OCI-LY1 (cell line): ENCODE measurements at regions not wholly inside any gene's neighbourhood (a gene's known extent, or its start where the extent isn't known, plus 50 kb on each side); places are given as distances from the start of the nearest gene placed in this dataset.

Source experiments
- H2AFZ ChIP-seq: fragments of 200-600 bp; sonication (generic), shearing (Covaris generic); 2 replicates; pipeline ENCODE4 v1.6.0; 2014; ENCODE audit warnings: antibody characterized with exemption, mild to moderate bottlenecking, low read length
- H3F3A ChIP-seq: fragments of 200-600 bp; sonication (generic), shearing (Covaris generic); 2 replicates; pipeline ENCODE4 v1.6.0; 2014; ENCODE audit warnings: mild to moderate bottlenecking, antibody characterized with exemption, low read length, moderate library complexity; ENCODE audit not compliant: insufficient read depth
- H3K27ac ChIP-seq: fragments of 200-600 bp; sonication (generic); 2 replicates; pipeline ENCODE4 v1.5.1; 2014; ENCODE audit warnings: low read length, mixed run types, mild to moderate bottlenecking, low read depth; ENCODE audit not compliant: poor library complexity, severe bottlenecking
- H3K27me3 ChIP-seq: fragments of 200-600 bp; sonication (generic); 2 replicates; pipeline ENCODE4 v1.6.0; 2014; ENCODE audit warnings: antibody characterized with exemption, mild to moderate bottlenecking, low read length, moderate library complexity; ENCODE audit not compliant: insufficient read depth
- H3K36me3 ChIP-seq: fragments of 200-600 bp; sonication (generic); 2 replicates; pipeline ENCODE4 v1.6.1; 2014; ENCODE audit warnings: mild to moderate bottlenecking, antibody characterized with exemption, low read length, moderate library complexity, mixed read lengths; ENCODE audit not compliant: insufficient read depth
- H3K4me1 ChIP-seq: fragments of 200-600 bp; sonication (generic); 2 replicates; pipeline ENCODE4 v1.5.1; 2014; ENCODE audit warnings: mild to moderate bottlenecking, low read length, moderate library complexity; ENCODE audit not compliant: insufficient read depth, severe bottlenecking
- H3K4me2 ChIP-seq: fragments of 200-600 bp; sonication (generic), shearing (Covaris generic); 2 replicates; pipeline ENCODE4 v1.6.1; 2014; ENCODE audit warnings: low read length
- H3K4me3 ChIP-seq: fragments of 200-600 bp; sonication (generic); 2 replicates; pipeline ENCODE4 v1.5.1; 2014; ENCODE audit warnings: low read length, low read depth, mild to moderate bottlenecking, mixed read lengths; ENCODE audit not compliant: poor library complexity, severe bottlenecking
- H3K79me2 ChIP-seq: fragments of 200-600 bp; shearing (Covaris generic); 2 replicates; pipeline ENCODE4 v1.6.1; 2016; ENCODE audit warnings: mixed run types, low read length, mixed read lengths; ENCODE audit not compliant: insufficient read depth
- H3K9ac ChIP-seq: fragments of 200-600 bp; sonication (generic), shearing (Covaris generic); 2 replicates; pipeline ENCODE4 v1.6.1; 2014; ENCODE audit warnings: mild to moderate bottlenecking, low read length, mixed read lengths
- H3K9me2 ChIP-seq: fragments of 200-600 bp; sonication (generic), shearing (Covaris generic); 2 replicates; pipeline ENCODE4 v1.6.1; 2014; ENCODE audit warnings: low read depth, mild to moderate bottlenecking, low read length, mixed read lengths
- H3K9me3 ChIP-seq: fragments of 200-600 bp; shearing (Covaris generic); 2 replicates; pipeline ENCODE4 v1.6.1; 2014; ENCODE audit warnings: low read length, mixed read lengths
- H4K20me1 ChIP-seq: fragments of 200-600 bp; sonication (generic), shearing (Covaris generic); 2 replicates; pipeline ENCODE4 v1.6.0; 2016; ENCODE audit warnings: mild to moderate bottlenecking, low read length; ENCODE audit not compliant: insufficient read depth
- EZH2 ChIP-seq: fragments of 200-600 bp; sonication (generic), shearing (Covaris generic); IDR thresholded peaks from 2 replicates; pipeline ENCODE4 v1.8.0; 2017; ENCODE audit warnings: borderline replicate concordance, mixed run types, mild to moderate bottlenecking, antibody characterized with exemption, low read length, moderate library complexity, mixed read lengths
- TF ChIP-seq, protein P1 (sequence below): fragments of 200-600 bp; sonication (generic), shearing (Covaris generic); IDR thresholded peaks from 2 replicates; pipeline ENCODE4 v1.5.1; 2017; ENCODE audit warnings: mild to moderate bottlenecking, antibody characterized with exemption, low read length, moderate library complexity, mixed read lengths

DNA sequence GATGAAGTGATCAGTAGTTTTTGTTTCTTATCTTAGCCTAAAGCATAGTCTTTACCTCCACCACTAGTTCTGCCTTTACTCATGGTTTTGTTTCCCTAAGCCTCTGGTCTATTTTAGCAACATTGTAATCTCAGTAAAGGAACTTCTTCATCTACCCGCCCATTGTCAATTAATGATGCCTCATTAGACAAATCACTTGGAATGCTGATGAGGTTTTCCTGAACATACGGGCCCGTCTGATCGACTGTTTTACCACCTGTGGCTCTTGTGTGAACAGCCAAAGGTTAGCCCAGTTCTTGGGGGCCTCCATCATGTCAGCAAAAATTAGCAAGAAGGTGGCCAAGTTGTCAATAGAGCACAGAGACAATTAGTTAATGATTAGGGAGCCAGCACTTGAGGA lies 470.1 kb upstream of the ARRDC4 start:
- no peak overlapping the region for H2AFZ ChIP-seq
- H3F3A ChIP-seq: no peaks in the 10 kb centered on the region
- no peaks in the 10 kb centered on the region for H3K9me2 ChIP-seq
- H3K9ac ChIP-seq: no peak overlapping the region
- no peaks in the 10 kb centered on the region for H4K20me1 ChIP-seq
- no peaks in the 10 kb centered on the region for H3K36me3 ChIP-seq
- H3K9me3 ChIP-seq: no peaks in the 10 kb centered on the region
- H3K27me3 ChIP-seq: no peaks in the 10 kb centered on the region
- no peaks in the 10 kb centered on the region for H3K79me2 ChIP-seq
- no peaks in the 10 kb centered on the region for H3K4me1 ChIP-seq
- no peak overlapping the region for H3K27ac ChIP-seq
- no peak overlapping the region for H3K4me3 ChIP-seq
- H3K4me2 ChIP-seq: no peak overlapping the region
- TF ChIP-seq EZH2: no peak
- TF ChIP-seq, protein P1, sequence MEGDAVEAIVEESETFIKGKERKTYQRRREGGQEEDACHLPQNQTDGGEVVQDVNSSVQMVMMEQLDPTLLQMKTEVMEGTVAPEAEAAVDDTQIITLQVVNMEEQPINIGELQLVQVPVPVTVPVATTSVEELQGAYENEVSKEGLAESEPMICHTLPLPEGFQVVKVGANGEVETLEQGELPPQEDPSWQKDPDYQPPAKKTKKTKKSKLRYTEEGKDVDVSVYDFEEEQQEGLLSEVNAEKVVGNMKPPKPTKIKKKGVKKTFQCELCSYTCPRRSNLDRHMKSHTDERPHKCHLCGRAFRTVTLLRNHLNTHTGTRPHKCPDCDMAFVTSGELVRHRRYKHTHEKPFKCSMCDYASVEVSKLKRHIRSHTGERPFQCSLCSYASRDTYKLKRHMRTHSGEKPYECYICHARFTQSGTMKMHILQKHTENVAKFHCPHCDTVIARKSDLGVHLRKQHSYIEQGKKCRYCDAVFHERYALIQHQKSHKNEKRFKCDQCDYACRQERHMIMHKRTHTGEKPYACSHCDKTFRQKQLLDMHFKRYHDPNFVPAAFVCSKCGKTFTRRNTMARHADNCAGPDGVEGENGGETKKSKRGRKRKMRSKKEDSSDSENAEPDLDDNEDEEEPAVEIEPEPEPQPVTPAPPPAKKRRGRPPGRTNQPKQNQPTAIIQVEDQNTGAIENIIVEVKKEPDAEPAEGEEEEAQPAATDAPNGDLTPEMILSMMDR: no peak

DNA sequence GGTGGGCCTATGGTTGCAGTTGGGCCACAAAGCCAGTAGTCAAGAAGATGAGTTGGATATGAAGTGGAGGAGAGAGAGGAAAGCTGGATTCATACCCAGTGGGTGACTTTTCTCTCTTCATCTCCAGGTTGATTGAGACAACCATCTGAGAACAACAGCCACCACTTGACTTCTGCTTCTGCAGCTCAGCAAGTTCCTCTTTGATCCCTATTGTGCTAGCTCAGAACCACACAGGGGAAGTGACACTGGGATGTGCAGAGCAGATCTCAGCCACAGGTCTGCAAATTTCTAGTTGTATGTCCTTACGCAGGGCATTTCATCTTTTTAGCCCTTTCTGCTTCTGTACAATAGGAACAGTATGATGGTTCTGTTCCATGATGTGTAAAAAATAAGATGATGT lies 459.2 kb upstream of the ARRDC4 start:
- H3K27ac ChIP-seq: no peak overlapping the region
- H2AFZ ChIP-seq: no peak overlapping the region
- no peaks in the 10 kb centered on the region for H3K27me3 ChIP-seq
- no peak overlapping the region for H3K9ac ChIP-seq
- no peaks in the 10 kb centered on the region for H3K79me2 ChIP-seq
- no peaks in the 10 kb centered on the region for H4K20me1 ChIP-seq
- H3K36me3 ChIP-seq: no peaks in the 10 kb centered on the region
- no peaks in the 10 kb centered on the region for H3K9me2 ChIP-seq
- H3K4me3 ChIP-seq: no peak overlapping the region
- no peak overlapping the region for H3K4me2 ChIP-seq
- no peak for TF ChIP-seq EZH2
- TF ChIP-seq, protein P1: no peak
- no peaks in the 10 kb centered on the region for H3K9me3 ChIP-seq
- no peaks in the 10 kb centered on the region for H3K4me1 ChIP-seq
- no peaks in the 10 kb centered on the region for H3F3A ChIP-seq

DNA sequence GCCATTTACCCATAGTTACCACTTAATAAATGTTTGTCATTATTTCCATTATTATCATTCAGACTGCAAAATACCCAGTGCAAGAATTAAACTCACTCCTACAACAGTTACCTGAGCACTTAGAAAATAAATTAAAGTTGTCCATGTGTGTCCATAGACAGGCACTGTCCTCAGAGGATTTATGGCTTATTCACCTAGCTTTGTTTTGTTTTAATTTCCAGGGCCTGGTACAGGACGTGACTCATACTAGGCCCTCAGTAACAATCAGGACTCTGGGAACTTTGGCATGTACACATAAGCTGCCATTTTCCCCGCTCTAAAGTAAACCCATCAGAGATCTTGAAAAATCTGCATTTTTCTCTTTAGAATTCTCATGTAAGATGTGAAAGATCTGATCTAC lies 458.5 kb upstream of the ARRDC4 start:
- no peak for TF ChIP-seq EZH2
- TF ChIP-seq, protein P1: no peak
- Histone ChIP-seq H3K4me3 (no peak overlapping the region), H2AFZ (no peak overlapping the region), H3K4me2 (no peak overlapping the region), H3K9me3 (no peaks in the 10 kb centered on the region), H3K27me3 (no peaks in the 10 kb centered on the region), H3K27ac (no peak overlapping the region), H3F3A (no peaks in the 10 kb centered on the region), H4K20me1 (no peaks in the 10 kb centered on the region), H3K9me2 (no peaks in the 10 kb centered on the region), H3K9ac (no peak overlapping the region), H3K79me2 (no peaks in the 10 kb centered on the region), H3K4me1 (no peaks in the 10 kb centered on the region), H3K36me3 (no peaks in the 10 kb centered on the region)
